GM18517 (cell line): ENCODE measurements at regions not wholly inside any gene's neighbourhood (a gene's known extent, or its start where the extent isn't known, plus 50 kb on each side); places are given as distances from the start of the nearest gene placed in this dataset.
"Not testable (repeated sequence)": the region's sequence is repeated elsewhere in the genome, so short reads cannot be mapped to it uniquely, and the experiment has no call there.

Experiments
- ATAC-seq: cut with Tn5 transposase; IDR thresholded peaks from one replicate; pipeline ENCODE4 v1.9.1; 2021; ENCODE audit warnings: mild to moderate bottlenecking, moderate library complexity; ENCODE audit not compliant: unreplicated experiment

DNA sequence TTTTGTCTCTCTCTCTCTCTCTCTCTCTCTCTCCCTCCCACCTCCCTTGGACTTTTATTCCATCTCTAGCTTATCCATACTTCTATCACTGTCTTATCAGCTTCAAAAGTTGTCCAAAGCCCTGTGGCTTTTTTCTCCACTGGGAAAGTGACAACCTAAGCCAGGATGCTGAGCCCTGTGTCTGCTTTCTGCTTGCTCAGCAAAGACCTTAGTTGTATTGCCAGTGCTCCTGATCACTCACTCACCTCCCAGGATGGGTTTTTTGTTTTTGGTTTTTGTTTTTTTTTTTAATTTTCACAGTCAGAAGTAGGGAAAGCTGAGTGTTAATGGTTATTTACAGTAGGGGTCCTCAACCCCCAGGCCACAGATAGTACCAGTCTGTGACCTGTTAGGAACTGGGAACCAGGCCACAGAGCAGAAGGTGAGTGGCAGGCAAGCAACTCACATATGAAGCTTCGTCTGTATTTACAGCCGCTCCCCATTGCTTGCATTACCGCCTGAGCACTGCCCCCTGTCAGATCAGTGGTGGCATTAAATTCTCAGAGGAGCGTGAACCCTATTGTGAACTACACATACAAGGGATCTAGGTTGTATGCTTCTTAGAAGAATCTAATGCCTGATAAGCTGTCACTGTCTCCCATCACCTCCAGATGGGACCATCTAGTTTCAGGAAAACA is 125.0 kb upstream of the ID4 start:
- no peak for ATAC-seq

- no peak for ATAC-seq
Measured at GRCh38 chr6:19712998-19713397, 124.2 kb upstream of the ID4 start.

DNA sequence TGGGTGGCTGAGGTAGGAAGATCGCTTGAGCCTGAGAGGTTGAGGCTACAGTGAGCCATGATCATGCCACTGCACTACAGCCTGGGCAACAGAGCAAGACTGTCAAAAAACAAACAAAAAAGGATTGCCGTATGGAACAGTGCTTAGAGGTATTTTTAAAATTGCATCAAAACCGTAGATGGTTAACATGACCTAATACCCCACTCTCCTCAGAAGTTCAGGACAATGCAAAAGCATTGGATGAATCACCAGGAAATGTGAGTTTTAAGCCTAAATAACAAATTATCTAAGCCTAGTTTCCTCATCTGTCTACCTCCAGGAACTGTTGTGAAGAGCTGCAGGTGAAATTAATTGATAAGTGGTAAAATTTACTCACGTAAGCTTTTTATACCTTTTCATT is 123.8 kb upstream of the ID4 start:
- ATAC-seq, result no peak

GRCh38 chr6:19713984-19714383 is 123.2 kb upstream of the ID4 start:
- no peak for ATAC-seq

GRCh38 chr6:19714434-19715166 is 122.6 kb upstream of the ID4 start:
- ATAC-seq, result no peak

GRCh38 chr6:19715167-19715551 is 122.0 kb upstream of the ID4 start:
- ATAC-seq, result no peak

- ATAC-seq, result no peak
Measured at GRCh38 chr6:19719691-19720128, 117.5 kb upstream of the ID4 start.

GRCh38 chr6:19721766-19722377 is 115.3 kb upstream of the ID4 start:
- no peak for ATAC-seq

DNA sequence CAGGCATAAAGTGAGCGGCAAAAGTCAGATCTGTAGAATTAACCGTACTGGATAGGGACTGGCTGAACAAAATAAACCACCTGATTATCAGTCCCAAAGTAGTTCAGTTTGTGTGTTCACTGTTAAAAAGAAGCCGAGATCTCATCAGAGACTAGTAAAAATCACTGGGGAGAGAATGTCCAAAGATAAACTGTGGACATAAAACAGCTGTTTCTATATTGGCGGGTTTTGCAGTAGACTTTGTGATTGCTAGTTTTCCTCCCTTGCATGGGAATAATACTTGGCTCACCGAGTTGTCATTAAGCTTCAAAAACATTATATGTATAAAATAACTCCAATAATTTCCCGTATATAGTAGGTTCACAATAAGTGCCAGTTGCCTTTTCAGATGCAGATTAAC is 114.2 kb upstream of the ID4 start:
- no peak for ATAC-seq

DNA sequence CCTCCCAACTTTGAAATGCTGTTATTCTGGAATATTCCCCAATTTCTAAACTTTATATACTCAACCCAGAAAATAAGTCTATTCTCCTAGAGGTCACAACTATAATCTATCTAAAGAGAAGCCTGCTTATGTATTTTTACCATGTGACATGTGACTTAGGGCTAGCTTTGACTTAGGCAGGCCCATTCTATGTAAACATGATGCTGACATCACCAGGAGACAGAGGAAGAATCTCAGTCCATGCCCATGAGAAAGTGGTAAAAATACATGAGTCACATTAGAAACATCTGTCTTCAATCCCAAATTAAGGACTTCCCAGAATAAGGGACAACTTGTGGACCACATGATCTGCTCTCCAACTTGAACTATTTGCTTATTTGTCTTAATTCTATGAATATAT is 113.6 kb upstream of the ID4 start:
- ATAC-seq, result no peak

- not testable (repeated sequence) for ATAC-seq
Measured at GRCh38 chr6:19725436-19725835, 111.7 kb upstream of the ID4 start.

DNA sequence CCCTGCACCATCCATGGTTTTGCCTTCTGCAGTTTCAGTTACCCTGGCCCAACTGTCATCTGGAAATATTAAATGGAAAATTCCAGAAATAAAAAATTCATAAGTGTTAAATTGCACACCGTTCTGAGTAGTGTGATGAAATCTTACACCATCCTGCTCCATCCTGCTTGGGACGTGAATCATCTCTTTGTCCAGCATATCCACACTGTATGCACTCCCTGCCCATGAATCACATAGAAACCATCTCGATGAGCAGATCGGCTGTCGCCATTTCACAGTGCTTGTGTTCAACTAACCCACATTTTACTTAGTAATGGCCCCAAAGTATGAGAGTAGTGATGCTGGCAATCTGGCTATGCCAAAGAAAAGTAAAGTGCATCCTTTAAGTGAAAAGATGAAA is 105.9 kb upstream of the ID4 start:
- ATAC-seq, result no peak

- no peak for ATAC-seq
Measured at GRCh38 chr6:19734061-19734460, 103.1 kb upstream of the ID4 start.

GRCh38 chr6:19734519-19734918 is 102.7 kb upstream of the ID4 start:
- no peak for ATAC-seq

- ATAC-seq, result no peak
Measured at GRCh38 chr6:19736066-19736465, 101.1 kb upstream of the ID4 start.

DNA sequence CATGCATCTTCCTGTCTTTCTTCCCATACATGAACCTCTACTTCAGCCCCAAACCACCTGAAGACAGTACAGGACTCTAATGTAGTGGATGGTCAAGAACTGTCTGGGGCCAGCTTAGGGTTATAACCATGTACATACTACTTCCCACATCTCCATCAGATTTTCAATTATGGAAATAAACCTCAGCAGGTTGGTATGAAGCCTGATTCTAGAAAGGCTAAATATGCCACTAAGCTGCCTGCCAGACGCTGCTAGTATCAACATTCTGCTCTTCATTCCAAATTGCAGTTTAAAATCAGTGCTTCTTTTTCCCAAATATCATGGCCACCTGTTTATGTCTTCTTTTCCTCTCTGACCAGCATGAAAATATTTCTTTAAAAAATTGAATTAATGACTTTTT is 99.2 kb upstream of the ID4 start:
- ATAC-seq, result no peak

DNA sequence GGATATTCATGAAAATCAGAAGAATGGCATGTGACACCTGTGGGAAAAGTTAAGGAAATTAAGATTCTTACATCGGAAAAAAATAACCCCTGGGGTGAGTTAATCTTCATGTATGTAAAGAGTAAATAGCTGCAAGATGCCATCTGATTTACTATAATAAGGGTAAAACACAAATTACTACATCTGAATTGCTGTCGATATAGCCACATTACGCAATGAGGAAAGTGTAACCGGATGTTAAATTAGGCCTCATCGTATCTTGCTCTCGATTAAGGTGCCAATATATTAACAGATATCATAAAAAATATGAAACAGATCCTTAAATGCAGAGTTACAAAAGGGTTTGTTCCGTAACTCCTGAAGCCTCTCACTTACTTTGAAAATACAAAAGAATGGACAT is 87.4 kb upstream of the ID4 start:
- no peak for ATAC-seq

- ATAC-seq, result no peak
Measured at GRCh38 chr6:19752746-19753145, 84.4 kb upstream of the ID4 start.

DNA sequence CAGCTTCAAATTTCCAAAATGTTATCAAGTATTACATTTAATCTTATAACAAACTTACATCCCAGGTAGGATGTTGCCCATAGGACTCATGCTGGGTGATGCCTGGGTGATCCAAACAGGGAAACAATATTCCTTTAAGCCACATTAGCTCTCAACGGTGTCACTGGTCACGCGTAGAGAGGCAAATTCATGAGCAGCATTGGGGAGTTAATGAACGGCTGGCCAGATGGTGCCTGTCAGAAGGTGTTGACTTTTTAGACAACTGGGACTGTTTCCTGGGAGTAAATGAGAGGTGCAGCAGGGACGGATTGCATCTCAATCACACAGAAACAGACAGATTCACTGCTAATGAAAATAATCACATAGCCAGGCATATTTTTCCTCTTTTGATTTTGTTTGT is 83.3 kb upstream of the ID4 start:
- no peak for ATAC-seq

GRCh38 chr6:19754686-19755085 is 82.5 kb upstream of the ID4 start:
- no peak for ATAC-seq

- no peak for ATAC-seq
Measured at GRCh38 chr6:19755181-19755580, 82.0 kb upstream of the ID4 start.

DNA sequence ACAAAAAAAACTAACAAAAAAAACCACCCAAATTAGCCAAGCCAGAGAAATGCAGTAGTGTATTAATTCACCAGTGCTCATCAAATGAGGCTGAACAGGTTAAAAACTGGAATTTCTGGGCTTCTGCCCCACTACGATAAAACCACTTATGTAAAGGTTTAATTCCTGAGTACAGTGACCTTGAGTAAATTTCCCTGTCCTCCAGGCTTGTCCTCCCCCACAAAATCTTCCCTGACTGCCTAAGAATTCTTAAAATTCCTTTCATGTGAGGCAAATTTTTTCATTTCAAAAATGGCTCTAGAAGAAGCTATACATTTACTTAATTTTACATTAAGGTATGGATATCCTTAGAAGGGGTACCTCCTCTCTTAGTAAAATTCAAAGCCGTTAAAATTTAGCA is 80.1 kb upstream of the ID4 start:
- no peak for ATAC-seq
